ACHN (cell line): ENCODE measurements at regions not wholly inside any gene's neighbourhood (a gene's known extent, or its start where the extent isn't known, plus 50 kb on each side); places are given as distances from the start of the nearest gene placed in this dataset.

Source experiments
- DNase-seq: peaks from one replicate; pipeline ENCODE4 v3.0.0-alpha.2; 2015
- in situ Hi-C: cut with HindIII; loops from 2 replicates; pipeline ENCODE4 v1.10.0; 2017; ENCODE audit warnings: low sequenced_read_pairs, low pct_ligation_motif_present, low pct_unique_long_range_greater_than_20kb

DNA sequence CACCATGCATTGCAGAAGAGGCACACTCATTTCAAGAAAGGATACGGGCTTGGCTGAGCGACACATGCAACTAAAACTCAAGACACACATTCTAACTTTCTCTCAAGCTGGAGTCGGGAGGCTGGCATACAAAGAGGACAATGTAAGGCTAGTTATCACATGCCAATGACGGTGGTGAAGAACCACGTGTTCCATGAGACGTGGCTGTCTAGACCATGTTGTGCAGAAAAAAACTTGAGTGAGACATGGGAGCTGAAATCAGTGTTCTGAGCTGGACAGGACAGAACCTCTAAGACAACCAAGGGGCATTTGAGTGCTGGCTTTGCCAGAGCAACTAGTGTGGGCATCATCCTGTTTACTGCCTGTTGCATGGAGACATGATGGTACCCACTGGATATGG lies 193.0 kb upstream of the DPP6 start:
- no peak for DNase-seq
- in situ Hi-C loops = no loop called here

DNA sequence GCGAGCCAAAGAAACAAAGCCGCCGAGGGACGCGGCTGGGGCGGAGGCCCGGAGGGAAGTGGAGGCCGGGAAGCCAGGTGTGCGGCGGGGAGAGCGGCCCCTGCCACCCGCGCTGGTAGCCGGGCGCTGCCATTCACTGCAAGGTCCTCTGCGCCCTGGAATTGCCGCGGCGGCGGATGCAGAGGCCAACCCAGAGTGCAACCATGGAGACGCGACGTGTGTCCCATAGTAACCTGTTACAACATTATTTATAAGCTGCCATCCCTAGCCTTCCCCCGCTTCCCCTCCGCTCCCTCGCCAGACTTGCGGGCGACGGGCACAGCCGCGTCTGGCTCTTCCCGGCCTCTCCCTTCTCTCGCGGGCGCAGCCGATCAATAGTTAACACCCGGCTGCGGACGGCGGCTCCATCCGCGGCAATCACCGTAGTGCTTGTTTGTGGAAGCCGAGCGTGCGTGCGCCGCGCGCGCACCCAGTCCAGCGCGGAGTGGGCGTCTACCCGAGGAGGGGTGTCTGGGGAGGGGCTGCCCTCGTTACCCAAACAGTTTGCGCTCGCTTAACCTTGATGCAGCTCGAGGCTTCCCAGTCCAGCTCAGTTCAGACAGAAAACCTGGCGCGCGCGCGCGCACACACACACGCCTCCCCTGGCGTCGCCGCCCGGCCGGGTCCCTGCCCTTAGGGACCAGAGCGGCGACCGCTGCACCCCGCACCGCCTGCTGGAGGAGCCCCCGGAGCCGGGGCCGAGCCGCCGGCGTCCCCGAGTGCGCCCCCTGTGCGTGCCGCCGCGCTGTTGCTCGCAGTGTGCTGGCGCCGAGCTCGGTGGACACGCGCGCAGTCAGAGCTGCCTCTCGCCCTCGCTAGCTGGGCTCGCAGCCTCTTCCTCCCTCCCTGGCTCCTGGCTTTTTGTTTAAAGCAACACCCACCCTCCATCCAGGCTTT lies 165.4 kb upstream of the DPP6 start:
- no peak for DNase-seq
- in situ Hi-C loops = no loop called here

DNA sequence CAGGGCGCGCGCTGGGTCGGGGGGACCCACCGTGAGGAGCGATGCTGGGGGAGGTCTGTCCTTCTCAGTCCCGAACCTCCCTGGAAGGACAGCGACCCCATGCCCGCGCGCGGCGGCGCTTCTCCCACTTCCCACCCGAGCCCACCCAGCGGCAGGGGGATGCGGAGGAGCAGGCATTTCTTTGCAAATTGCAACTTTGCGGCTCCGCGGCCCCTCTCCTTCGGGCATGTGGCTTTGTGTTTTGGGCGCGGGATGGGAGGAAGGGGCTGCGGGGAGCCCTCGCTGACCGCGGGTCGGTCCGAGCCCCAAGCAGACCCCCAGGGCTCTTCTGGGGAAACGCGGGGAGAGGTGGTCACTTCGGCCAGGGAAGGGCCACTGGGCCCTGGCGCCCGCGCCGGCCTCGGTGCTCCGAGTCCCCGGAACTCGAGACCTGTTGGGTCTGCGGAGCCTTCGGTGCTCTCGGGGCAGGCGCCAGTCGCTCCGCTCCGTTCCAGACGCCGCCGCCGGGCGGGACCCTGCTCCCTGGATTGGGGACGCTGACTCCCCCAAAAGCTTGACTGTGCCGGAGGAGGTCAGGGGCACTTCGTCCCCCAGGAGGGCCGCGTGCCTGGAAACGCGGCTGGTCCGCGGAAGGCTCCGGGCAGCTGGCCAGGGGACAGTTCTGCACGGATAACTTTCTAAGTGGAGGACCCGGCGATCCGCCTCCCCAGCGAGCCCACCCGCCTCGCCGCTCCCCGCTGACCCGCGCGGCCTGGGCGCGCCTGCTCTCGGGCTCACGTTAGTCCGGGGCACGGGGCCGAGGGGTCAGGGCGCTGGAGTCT lies 164.2 kb upstream of the DPP6 start:
- in situ Hi-C loops = no loop called here
- DNase-seq = no peak

DNA sequence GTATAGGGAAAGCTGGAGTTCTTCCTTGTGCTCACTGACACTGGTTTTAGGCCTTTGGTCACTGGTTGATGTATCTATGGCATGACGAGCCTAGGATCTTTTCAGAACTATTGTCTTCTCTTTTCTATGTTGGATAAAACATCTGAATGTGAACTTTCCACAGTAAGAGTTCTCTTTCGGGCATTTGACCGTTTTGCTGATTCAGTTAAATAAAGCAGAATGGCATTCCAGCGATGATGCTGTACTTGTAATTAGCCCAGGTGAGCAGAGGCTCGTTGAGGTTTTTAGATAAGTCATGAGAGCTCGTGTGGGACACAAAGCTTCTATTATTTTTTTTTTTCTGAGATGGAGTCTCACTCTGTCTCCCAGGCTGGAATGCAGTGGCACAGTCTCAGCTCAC lies 160.2 kb upstream of the DPP6 start:
- in situ Hi-C loops = no loop called here
- no peak for DNase-seq

DNA sequence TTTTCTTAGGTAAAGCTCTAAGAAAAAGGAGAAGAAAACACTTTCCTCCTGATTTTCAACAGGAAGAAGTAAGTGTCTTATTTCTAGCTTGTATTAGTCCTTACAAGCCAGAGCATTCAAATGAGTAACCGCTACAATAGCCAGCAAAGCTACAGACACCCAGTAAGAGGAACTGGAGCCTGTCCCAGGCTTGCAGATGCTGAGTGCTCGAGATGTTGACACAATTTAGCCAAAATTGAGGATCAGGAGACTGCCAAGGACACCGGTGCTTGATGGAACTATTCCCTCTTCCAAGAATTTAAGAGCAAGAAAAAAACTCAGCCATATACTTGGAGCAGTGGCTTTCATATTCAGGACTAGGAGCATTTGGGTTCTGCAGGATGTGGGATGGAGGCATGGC lies 149.3 kb upstream of the DPP6 start:
- DNase-seq = no peak
- in situ Hi-C loops = no loop called here

DNA sequence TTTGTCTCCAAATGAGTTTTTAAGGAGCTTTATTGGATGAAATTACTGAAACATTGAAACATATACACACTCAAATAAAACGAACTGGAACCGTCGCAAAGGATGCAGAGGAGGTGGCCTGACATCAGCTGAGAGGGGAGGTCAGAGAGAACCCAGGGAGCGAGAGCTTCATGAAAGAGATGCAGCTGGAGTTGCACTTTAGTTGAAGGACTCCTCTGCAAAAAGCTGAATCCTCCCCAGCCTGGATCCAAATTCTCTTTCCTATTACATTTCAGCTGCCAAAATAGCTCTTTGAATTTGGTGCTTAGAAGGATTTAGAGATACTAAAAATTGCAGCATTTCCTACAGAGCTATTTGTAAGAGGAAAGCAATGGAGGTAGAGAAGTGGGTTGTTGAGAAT lies 140.0 kb upstream of the DPP6 start:
- DNase-seq = no peak
- in situ Hi-C loops = no loop called here

DNA sequence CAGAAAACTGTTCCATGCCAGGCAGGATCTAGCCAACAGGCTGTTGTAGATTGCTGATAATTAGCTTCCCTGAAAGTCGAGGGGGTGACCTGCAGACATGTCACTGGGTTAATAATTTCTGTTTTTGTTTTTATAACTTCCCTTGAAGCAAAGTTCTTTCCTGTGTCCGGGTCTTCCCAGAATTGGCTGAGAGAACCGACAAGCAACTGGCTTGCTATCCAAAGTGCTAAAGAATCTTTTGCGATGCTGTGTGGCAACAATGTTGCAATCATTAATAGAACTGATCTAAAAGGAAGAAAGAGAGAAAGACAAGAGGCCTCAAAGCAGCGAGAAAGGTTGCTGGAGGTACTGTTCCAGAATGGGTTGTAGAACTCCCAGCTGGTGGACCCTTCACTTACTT lies 132.1 kb upstream of the DPP6 start:
- in situ Hi-C loops = no loop called here
- no peak for DNase-seq

DNA sequence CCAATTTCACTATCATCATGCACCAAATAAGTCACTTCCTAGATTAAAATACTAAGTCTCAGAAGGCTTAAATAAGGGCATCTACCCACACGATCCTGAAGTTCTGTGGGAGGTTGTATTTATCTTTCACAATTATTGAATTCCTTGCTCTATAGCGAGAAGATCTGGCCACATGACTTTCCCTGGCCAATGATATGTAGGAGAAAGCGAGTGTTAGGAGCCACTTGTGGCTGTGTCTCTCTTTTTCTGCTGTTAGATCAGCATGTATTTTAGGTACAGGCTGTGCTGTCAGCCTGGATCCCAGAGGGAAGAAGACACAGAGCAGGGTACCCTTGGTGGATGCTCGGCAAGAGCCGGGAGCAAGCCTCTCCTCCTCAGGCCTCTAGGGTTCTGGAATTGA lies 131.3 kb upstream of the DPP6 start:
- no peak for DNase-seq
- in situ Hi-C loops = no loop called here

DNA sequence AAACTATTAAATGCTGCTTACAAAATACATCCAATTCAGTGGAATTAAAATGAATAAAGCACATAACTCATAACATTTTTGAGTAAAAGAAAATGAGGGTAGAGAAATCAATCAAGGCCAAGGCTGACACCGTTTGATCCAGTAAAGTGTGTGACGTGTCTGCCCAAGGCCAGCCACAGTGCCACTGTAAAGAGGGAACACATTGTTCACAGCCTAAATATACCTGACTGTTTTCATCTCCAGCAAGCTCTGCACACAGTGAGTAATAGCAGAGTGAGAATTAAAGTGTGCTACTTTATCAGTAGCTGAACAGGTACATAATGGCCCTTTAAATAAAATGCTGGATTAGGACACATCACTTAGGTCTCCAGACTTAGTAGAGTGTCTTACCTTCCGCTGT lies 130.8 kb upstream of the DPP6 start:
- in situ Hi-C loops = no loop called here
- DNase-seq = no peak

DNA sequence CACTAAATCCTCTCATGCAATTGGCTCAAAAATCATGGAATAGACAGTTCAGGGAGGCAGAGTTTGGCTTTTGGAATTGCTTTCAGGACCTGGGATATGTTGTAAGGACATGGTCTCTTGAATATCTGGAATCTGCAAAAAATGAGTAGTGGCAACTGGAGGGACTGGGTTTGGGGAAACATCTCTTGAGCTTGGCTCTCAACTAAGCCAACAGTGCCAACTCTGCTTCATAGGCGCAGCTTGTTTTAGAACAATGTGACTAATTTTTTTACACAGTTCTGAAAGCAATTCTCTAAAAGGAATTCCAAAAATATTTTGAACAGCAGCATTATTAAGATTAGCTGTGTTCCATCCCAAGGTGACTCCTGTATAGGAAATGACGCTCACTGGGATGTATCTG lies 121.5 kb upstream of the DPP6 start:
- in situ Hi-C loops = no loop called here
- DNase-seq = no peak

DNA sequence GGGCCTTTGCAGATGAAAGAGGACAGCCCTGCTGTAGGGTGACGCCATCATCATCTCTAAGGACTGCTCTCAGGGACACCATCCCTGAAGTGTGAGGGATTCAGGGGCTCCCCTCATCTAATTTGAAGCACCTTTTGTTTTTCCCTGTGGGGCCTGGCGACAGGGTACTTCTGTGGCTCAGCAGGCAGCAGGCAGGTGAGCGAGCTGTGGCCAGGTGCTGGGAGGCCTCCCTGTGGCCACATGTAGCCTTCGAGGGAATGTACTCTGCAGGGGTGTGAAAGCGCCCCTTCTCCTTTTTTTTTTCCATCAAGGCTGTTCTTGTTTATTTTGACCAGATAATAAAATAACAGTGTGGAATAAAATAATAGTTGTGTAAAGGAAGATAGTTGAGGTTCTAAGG lies 118.2 kb upstream of the DPP6 start:
- in situ Hi-C loops = no loop called here
- DNase-seq = no peak

DNA sequence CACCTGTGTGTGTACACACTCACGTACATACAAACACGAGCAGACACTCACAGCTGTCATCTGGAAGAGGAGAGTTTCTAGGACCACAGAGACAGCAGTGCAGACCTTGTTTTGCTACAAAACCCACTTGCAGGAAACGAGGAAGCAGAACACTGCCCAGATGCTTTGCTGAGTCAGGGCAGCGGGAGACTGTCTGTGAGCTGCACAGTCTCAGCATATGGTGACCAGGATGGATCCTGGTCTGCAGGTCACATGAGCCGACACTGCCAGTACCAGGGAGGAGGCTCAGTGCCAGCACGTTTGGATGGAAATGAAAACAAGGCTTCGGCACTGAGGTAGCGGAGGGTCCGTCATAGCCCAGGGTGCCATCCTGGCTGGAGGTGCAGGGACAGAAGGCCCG lies 117.6 kb upstream of the DPP6 start:
- DNase-seq = no peak
- in situ Hi-C loops = no loop called here

DNA sequence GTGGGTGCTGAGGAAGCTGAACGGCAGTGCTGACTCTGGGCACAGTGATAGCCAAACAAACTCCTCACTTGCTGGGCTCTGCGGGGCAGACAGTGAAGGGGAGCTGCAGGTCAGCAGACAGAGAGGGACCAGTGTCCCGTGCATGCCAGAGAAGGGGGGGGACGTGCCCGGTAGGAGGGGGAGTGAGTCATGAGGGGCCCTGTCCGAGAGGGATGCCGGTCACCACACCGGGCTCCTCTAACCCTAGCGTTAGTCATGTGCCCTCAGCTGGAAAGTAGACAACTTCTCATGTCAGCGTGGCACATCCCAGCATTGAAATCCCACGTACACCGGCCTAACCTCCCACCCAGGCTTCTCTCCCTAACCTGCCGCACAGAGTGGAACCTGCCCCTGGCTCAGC lies 117.1 kb upstream of the DPP6 start:
- in situ Hi-C loops = no loop called here

DNA sequence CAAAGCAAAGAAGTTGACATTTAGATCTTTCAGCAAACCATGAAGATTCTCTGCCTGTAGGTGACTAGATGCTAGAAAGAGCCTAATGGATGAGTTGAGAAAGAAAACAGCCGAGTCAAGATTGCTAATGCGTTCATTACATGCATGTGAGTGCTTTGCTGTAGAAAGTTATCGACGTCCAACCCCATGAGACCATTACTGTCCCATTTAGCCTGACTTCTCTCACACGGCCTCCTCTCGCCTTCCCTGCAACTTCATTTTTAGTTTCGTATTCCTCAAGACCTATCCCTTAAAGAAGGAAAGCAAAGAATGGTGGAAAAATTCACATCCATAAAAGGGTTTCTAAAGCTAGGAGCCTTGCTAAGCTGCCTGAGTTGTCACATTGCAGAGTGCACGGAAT lies 113.7 kb upstream of the DPP6 start:
- in situ Hi-C loops = no loop called here
- no peak for DNase-seq

More for the DNA sequence above, 117.1 kb upstream of the DPP6 start:
- DNase-seq = no peak

DNA sequence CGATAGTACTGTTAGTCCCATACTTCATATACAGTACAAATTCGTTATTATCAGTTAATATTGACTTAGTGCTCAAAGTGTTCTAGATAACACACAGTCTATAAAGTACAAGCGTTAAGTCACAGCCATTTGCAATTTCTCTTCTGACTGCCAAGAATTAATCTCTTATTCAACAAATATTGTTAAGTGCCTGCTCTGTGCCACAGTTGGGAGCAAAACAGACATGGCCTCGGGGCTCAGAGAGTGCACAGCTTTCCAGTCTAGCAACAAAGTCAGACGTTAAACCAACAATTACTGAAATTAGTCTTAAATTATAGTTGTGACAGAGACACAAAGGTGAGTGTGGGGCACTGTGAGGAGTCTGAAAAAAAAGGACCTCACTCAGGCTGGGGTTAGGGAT lies 113.0 kb upstream of the DPP6 start:
- in situ Hi-C loops = no loop called here
- DNase-seq = no peak

DNA sequence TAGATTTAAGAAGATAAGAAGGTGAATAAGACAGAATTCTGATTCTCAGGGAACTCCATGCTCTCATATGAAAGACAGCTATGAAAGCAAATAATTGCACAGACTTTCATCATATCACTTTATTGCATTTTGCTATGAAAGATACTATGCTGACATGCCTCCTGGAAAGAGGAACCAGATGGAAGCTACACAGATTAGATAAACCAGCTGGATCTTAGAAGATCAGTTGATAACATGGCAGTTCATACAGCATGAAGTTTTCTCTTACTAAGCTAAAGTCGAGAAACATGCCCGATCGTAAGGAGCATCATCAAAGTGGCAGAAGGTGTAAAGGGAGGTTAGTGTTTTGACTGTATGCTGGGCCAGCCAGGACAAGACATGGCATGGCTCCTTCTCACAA lies 112.5 kb upstream of the DPP6 start:
- no peak for DNase-seq
- in situ Hi-C loops = no loop called here

DNA sequence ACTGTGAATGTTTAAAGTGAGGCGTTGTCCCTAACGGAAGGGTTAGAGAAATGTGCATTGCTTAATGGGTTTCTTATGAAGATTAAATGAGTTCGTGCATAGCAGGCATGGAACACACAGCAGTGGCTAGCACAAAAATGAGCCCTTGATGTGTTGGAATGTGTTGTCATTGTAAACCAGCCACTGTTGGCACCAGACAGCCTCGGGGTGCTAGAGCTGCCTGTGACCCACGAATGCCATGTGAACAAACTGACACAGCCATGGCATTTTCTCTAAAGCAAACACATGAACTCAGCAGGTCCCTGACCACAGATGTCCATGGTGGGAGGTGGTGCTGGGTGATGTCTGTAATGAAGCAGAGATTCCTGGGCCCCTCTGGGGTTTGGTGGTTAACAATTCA lies 111.1 kb upstream of the DPP6 start:
- DNase-seq = no peak

DNA sequence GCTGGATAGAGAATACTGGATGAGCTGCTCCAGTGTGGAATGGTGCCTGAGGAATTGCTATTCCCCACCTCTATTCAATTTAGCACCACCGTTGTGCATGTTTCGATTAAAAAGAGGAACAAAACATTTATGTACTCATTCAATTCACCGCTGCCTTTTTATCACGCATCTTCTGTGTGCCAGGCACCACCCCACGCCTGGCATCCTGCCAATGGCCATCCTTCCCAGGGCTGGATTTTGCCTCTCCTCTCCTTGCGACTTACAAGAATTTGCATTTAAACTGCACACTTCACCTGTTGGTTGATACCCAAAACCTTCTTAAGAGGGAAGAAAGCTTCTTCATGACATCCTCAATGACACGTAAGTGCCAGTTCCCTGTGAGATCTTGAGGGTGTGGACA lies 110.2 kb upstream of the DPP6 start:
- in situ Hi-C loops = no loop called here
- no peak for DNase-seq

More for the DNA sequence above, 111.1 kb upstream of the DPP6 start:
- in situ Hi-C loops = no loop called here

DNA sequence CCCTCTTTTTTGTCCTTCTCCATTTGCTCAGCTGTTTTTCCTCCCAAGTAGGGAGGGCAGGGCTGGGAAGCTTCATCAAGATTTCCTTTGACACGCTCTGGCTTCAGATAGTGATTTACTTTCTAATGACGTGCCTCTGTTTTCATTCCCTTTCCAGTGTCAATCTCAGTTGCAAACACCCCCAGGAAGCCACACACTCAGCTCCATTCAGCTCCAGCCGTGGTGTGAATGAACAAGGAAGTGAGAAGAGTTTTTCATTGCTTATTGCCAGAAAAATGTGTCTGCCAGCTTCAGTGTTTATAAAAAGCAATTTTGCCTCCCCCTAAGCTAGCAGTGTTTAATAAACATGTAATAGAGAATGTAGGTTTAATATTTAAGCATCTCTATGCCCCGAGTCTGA lies 108.7 kb upstream of the DPP6 start:
- no peak for DNase-seq
- in situ Hi-C loops = no loop called here

DNA sequence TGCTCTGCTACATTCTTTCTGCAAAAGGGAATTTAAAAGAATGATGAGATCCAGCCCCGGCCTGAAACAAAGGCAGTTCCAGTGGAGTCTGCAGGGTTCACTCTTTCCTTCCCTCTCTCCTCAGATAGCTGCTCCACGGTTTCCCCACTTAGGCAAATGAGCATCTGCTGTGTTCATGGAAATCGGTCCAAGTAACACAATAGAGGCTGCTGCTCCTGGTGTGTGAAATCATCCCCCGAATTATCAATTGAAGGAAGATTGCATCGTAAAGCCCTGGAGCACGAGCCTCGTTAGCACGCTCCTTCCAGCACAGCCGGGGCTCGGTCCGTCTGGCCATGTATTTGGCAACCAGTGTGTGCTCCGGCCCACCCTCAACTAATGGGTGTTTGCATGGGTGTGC lies 108.3 kb upstream of the DPP6 start:
- in situ Hi-C loops = no loop called here
- no peak for DNase-seq
